Esophagus squamous epithelium (tissue), 4 donors: ENCODE measurements at regions not wholly inside any gene's neighbourhood (a gene's known extent, or its start where the extent isn't known, plus 50 kb on each side); places are given as distances from the start of the nearest gene placed in this dataset.

Source experiments
- POLR2A ChIP-seq, 4 donors: fragments of 450-650 bp; IDR thresholded peaks; one replicate each; pipeline ENCODE4 v1.6.1; 2017; ENCODE audit warnings: antibody characterized with exemption in 4 of 4, mild to moderate bottlenecking in 4 of 4, moderate library complexity in 3 of 4
- TF ChIP-seq, protein P1 (sequence below), 6 experiments: fragments of 450-650 bp in 4 of 6; fragments of 200-600 bp in 2 of 6; sonication (generic) in 2 of 6; IDR thresholded peaks; one replicate each; pipeline ENCODE4 v1.5.1; 2016 to 2019; ENCODE audit warnings: antibody characterized with exemption in 6 of 6, mild to moderate bottlenecking in 4 of 6, moderate library complexity in 4 of 6

DNA sequence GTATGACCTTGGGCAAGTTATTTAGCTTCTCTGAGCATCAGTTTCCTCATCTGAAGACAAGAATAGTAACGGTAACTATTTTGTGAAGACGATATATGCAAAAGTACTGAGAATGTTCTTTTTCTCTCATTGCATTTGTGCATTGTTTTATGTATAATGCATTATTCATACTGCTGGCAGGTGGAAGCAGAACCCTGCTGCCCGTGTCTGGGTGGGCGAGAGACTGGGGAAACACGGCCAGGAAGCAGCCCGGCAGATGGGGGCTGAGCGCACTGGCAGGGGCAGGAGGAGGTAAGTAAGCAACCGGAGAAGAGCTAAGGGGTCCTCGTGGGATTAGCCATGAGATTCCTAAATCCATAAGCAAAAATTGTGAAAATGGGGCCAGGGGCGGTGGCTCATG lies 115.8 kb upstream of the MED13L start:
- TF ChIP-seq, protein P1, sequence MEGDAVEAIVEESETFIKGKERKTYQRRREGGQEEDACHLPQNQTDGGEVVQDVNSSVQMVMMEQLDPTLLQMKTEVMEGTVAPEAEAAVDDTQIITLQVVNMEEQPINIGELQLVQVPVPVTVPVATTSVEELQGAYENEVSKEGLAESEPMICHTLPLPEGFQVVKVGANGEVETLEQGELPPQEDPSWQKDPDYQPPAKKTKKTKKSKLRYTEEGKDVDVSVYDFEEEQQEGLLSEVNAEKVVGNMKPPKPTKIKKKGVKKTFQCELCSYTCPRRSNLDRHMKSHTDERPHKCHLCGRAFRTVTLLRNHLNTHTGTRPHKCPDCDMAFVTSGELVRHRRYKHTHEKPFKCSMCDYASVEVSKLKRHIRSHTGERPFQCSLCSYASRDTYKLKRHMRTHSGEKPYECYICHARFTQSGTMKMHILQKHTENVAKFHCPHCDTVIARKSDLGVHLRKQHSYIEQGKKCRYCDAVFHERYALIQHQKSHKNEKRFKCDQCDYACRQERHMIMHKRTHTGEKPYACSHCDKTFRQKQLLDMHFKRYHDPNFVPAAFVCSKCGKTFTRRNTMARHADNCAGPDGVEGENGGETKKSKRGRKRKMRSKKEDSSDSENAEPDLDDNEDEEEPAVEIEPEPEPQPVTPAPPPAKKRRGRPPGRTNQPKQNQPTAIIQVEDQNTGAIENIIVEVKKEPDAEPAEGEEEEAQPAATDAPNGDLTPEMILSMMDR (IDR thresholded peaks at IDR 0.05) = no peak
- TF ChIP-seq POLR2A (IDR thresholded peaks at IDR 0.05) = no peak
